ENCODE measurements at regions not wholly inside any gene's neighbourhood (a gene's known extent, or its start where the extent isn't known, plus 50 kb on each side); places are given as distances from the start of the nearest gene placed in this dataset.
A peak's percentile ranks its signal among the peaks of the same experiment; 100 is the strongest.
"Not testable (repeated sequence)": the region's sequence is repeated elsewhere in the genome, so short reads cannot be mapped to it uniquely, and the experiment has no call there.

DNA sequence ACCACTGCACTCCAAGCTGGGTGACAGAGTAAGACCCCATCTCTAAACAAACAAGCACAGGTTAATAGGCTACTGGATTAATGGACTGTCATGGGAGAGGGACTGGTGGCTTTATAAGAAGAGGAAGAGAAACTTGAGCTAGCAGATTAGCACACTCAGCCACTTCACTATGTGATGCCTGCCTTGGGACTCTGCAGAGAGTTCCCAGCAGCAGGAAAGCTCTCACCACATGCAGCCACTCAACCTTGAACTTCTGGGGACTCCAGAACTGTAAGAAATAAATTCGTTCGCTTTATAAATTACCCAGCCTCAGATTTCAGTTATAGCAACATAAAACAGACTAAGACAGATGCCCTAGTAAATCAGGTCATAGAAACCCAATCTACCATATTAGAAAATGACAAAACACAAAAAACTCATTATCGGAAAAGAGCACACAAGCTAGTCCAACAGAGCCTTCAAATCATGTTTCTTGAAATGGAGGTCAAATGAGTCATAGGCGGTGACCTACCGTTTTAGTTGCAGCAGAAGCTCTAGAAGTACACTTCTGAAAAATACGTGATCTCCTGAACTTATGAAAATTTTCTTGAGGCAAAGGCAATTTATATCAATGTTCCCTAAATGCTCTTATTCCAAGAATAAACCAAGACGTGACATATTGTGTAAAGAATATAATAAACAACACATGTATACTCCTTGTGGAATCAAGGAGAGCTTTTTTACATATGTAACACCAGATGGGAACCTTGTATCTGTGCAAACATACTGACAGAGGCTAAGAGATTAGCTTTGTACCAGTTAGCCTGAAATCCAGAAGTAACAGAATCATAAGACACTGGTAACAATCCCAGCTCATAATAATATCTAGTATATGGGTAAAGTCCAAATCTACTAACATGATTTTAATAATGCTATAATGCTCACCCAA is 340.9 kb upstream of the SGCG start:
- H3K27me3 ChIP-seq, result peaks cover 0 to 8% (median 0%) of the 10 kb centered on the region in 9 donors
- H3K27ac ChIP-seq, result no peak overlapping the region
- TF ChIP-seq POLR2A (IDR thresholded peaks at IDR 0.05), result no peak
- TF ChIP-seq, protein P1, sequence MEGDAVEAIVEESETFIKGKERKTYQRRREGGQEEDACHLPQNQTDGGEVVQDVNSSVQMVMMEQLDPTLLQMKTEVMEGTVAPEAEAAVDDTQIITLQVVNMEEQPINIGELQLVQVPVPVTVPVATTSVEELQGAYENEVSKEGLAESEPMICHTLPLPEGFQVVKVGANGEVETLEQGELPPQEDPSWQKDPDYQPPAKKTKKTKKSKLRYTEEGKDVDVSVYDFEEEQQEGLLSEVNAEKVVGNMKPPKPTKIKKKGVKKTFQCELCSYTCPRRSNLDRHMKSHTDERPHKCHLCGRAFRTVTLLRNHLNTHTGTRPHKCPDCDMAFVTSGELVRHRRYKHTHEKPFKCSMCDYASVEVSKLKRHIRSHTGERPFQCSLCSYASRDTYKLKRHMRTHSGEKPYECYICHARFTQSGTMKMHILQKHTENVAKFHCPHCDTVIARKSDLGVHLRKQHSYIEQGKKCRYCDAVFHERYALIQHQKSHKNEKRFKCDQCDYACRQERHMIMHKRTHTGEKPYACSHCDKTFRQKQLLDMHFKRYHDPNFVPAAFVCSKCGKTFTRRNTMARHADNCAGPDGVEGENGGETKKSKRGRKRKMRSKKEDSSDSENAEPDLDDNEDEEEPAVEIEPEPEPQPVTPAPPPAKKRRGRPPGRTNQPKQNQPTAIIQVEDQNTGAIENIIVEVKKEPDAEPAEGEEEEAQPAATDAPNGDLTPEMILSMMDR (IDR thresholded peaks at IDR 0.05), result no peak
- DNase-seq, result no peak
- no peaks in the 10 kb centered on the region for H3K9me3 ChIP-seq
- WGBS, 4 donors, result 86 to 92% (median 88%) methylated on average over 7 of the region's 7 CpGs
- no peak for ATAC-seq
- no peaks in the 10 kb centered on the region for H3K36me3 ChIP-seq
- peaks cover 0 to 8% (median 0%) of the 10 kb centered on the region in 12 donors for H3K4me1 ChIP-seq
- intact Hi-C loops (cut with DNase I), result no loop called here
- H3K4me3 ChIP-seq, result no peak overlapping the region

DNA sequence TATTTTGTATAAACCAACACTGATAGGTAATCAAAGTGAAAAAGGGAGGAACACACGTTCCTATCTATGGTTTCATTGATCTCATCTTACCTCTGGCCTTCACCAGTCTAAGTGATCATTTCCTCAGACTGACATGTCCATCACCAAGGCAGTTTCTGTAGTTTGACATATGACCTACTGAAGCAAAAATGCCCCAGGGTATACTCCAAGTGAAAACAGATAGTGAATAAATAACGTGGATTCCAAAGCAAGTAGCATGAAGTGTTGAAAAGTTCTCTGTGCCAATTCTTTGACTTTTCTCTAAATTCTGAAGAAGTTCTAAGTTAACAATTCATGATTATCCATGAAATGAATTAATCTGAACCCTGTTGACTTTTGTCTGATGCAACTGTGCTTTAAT is 334.2 kb upstream of the SGCG start:
- TF ChIP-seq, protein P1 (IDR thresholded peaks at IDR 0.05), result no peak
- TF ChIP-seq POLR2A (IDR thresholded peaks at IDR 0.05), result no peak
- 22 to 37% (median 29%) methylated on average over 2 of the region's 2 CpGs for WGBS, 4 donors
- DNase-seq (no peak), ATAC-seq (no peak)
- H3K4me1 ChIP-seq, result no peaks in the 10 kb centered on the region
- H3K27ac ChIP-seq, result no peak overlapping the region
- H3K4me3 ChIP-seq, result no peak overlapping the region
- intact Hi-C loops (cut with DNase I), result no loop called here
- H3K9me3 ChIP-seq, result no peaks in the 10 kb centered on the region
- H3K36me3 ChIP-seq, result no peaks in the 10 kb centered on the region
- H3K27me3 ChIP-seq, result no peaks in the 10 kb centered on the region

DNA sequence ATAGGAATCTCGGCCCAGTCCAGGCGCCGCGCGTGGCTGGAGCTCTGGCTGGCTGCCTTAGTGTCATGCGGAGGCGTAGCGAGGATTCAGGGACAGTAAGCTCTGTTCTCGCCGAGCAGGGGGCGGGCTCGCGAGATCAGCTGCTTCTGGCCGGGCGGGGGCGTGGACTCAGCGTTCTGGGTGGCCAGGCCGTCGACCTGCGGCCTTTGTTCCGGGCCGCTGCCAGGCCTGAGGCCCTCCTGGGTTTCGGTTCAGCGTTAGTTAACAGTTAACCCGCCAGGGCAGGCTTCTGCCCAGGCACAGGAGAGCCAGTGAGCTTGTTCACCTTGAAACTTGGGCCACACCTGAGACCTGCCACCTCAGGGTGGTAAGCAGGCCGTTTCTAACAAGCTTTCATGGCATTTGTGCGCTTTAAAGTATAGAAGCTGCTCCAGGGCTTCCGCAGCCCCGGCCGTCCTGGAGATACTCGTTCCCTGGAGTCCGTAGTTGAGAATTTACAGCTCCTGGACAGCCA is 332.2 kb upstream of the SGCG start:
- H3K9me3 ChIP-seq, result no peaks in the 10 kb centered on the region
- DNase-seq, result peak in 1 of 5 donors; percentile 47
- 81 to 92% (median 90%) methylated on average over 22 to 32 of the region's 32 CpGs for WGBS, 4 donors

DNA sequence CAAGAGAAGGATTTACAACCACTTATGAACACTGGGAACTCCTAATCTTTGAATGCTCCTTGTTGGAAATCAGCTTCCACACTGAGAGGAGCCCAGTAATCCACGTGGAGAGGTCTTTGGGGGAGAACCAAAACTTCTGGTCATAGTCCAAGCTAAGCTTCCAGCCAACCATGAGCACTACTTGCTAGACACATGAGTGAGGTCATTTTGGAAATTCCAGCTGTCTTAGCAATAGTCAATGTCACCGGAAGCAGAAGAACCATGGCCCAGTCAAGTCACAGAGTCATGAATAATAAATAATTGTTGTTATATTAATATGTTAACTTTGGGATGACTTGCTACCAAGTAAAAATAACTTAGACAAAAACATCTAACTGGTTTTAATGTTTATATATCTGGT is 324.9 kb upstream of the SGCG start:
- intact Hi-C loops (cut with DNase I), result no loop called here
- ATAC-seq, result no peak

More for the DNA sequence above, 332.2 kb upstream of the SGCG start:
- TF ChIP-seq, protein P1 (IDR thresholded peaks at IDR 0.05), result no peak
- no peak for TF ChIP-seq POLR2A (IDR thresholded peaks at IDR 0.05)
- Histone ChIP-seq H3K27me3 (no peaks in the 10 kb centered on the region), H3K36me3 (no peaks in the 10 kb centered on the region), H3K27ac (no peak overlapping the region), H3K4me3 (no peak overlapping the region), H3K4me1 (no peaks in the 10 kb centered on the region)
- intact Hi-C loops (cut with DNase I), result no loop called here
- ATAC-seq, result no peak

DNA sequence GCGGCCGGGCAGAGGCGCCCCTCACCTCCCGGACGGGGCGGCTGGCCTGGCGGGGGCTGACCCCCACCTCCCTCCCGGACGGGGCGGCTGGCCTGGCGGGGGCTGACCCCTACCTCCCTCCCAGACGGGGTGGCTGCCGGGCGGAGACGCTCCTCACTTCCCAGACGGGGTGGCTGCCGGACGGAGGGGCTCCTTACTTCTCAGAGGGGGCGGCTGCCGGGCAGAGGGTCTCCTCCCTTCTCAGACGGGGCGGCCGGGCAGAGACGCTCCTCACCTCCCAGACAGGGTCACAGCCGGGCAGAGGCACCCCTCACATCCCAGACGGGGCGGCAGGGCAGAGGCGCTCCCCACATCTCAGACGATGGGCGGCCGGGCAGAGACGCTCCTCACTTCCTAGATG is 321.8 kb upstream of the SGCG start:
- peaks cover 0 to 10% (median 0%) of the 10 kb centered on the region in 12 donors for H3K9me3 ChIP-seq
- H3K27ac ChIP-seq; DNase-seq; H3K4me3 ChIP-seq; intact Hi-C loops (cut with DNase I); H3K36me3 ChIP-seq; H3K4me1 ChIP-seq; ATAC-seq; H3K27me3 ChIP-seq: not testable (repeated sequence)
- 89 to 95% methylated on average over 23 to 24 of the region's 32 CpGs; no CpG with 5 or more reads in 2 of the 4 donors for WGBS, 4 donors

More for the DNA sequence above, 324.9 kb upstream of the SGCG start:
- Histone ChIP-seq H3K9me3 (peaks cover 0 to 10% (median 0%) of the 10 kb centered on the region in 12 donors), H3K4me3 (no peak overlapping the region), H3K36me3 (no peaks in the 10 kb centered on the region), H3K4me1 (no peaks in the 10 kb centered on the region), H3K27ac (no peak overlapping the region), H3K27me3 (no peaks in the 10 kb centered on the region)
- WGBS, 4 donors, result 72 to 82% (median 75%) methylated on average over 2 of the region's 2 CpGs
- DNase-seq, result no peak
- no peak for TF ChIP-seq POLR2A (IDR thresholded peaks at IDR 0.05)
- TF ChIP-seq, protein P1 (IDR thresholded peaks at IDR 0.05), result no peak

DNA sequence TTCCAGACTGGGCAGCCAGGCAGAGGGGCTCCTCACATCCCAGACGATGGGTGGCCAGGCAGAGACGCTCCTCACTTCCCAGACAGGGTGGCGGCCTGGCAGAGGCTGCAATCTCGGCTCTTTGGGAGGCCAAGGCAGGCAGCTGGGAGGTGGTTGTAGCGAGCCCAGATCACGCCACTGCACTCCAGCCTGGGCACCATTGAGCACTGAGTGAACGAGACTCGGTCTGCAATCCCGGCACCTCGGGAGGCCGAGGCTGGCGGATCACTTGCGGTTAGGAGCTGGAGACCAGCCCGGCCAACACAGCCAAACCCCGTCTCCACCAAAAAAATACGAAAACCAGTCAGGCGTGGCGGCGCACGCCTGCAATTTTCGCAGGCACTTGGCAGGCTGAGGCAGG is 321.4 kb upstream of the SGCG start:
- H3K27me3 ChIP-seq; H3K27ac ChIP-seq; H3K4me3 ChIP-seq; intact Hi-C loops (cut with DNase I); ATAC-seq; H3K4me1 ChIP-seq; H3K36me3 ChIP-seq; DNase-seq: not testable (repeated sequence)
- WGBS, 4 donors, result 90 to 98% (median 93%) methylated on average over 14 to 21 of the region's 21 CpGs
- peaks cover 0 to 10% (median 0%) of the 10 kb centered on the region in 12 donors for H3K9me3 ChIP-seq
